ENCODE measurements at regions not wholly inside any gene's neighbourhood (a gene's known extent, or its start where the extent isn't known, plus 50 kb on each side); places are given as distances from the start of the nearest gene placed in this dataset.
"Not testable (repeated sequence)": the region's sequence is repeated elsewhere in the genome, so short reads cannot be mapped to it uniquely, and the experiment has no call there.

- no peak for DNase-seq
Measured at GRCh38 chr1:213744780-213745179, 243.0 kb upstream of the PROX1 start.

GRCh38 chr1:213745451-213745850, 242.3 kb upstream of the PROX1 start:
- DNase-seq = no peak

GRCh38 chr1:213749558-213749957, 238.2 kb upstream of the PROX1 start:
- DNase-seq = no peak

- no peak for DNase-seq
Measured at GRCh38 chr1:213750231-213751063, 237.3 kb upstream of the PROX1 start.

GRCh38 chr1:213751064-213751397, 236.7 kb upstream of the PROX1 start:
- no peak for DNase-seq

- DNase-seq = no peak
Measured at GRCh38 chr1:213759359-213760181, 228.2 kb upstream of the PROX1 start.

GRCh38 chr1:213761845-213762407, 225.8 kb upstream of the PROX1 start:
- DNase-seq = no peak

GRCh38 chr1:213767683-213768082, 220.1 kb upstream of the PROX1 start:
- no peak for DNase-seq

GRCh38 chr1:213772128-213773063, 215.4 kb upstream of the PROX1 start:
- no peak for DNase-seq

- no peak for DNase-seq
Measured at GRCh38 chr1:213773975-213774374, 213.8 kb upstream of the PROX1 start.

- no peak for DNase-seq
Measured at GRCh38 chr1:213776969-213777368, 210.8 kb upstream of the PROX1 start.

GRCh38 chr1:213779228-213779627, 208.5 kb upstream of the PROX1 start:
- DNase-seq = no peak

- no peak for DNase-seq
Measured at GRCh38 chr1:213782941-213783672, 204.7 kb upstream of the PROX1 start.

GRCh38 chr1:213783893-213784292, 203.9 kb upstream of the PROX1 start:
- no peak for DNase-seq

GRCh38 chr1:213786683-213787082, 201.1 kb upstream of the PROX1 start:
- DNase-seq = no peak

- no peak for DNase-seq
Measured at GRCh38 chr1:213790565-213790964, 197.2 kb upstream of the PROX1 start.

- DNase-seq = no peak
Measured at GRCh38 chr1:213793482-213794067, 194.2 kb upstream of the PROX1 start.

GRCh38 chr1:213796525-213796924, 191.2 kb upstream of the PROX1 start:
- no peak for DNase-seq

- DNase-seq = not testable (repeated sequence)
Measured at GRCh38 chr1:213808288-213808687, 179.5 kb upstream of the PROX1 start.

GRCh38 chr1:213817156-213817555, 170.6 kb upstream of the PROX1 start:
- DNase-seq = no peak

- no peak for DNase-seq
Measured at GRCh38 chr1:213820362-213821149, 167.2 kb upstream of the PROX1 start.
